Mucosa of descending colon (tissue), 3 donors: ENCODE measurements at regions not wholly inside any gene's neighbourhood (a gene's known extent, or its start where the extent isn't known, plus 50 kb on each side); places are given as distances from the start of the nearest gene placed in this dataset.

Experiments
- ATAC-seq: fragments of 200-7000 bp; cut with Tn5 transposase; one replicate; pipeline ENCODE4 v1.9.1; 2020; ENCODE audit warnings: mild to moderate bottlenecking, moderate library complexity
- DNase-seq, 3 donors: peaks; one replicate each; pipeline ENCODE4 v3.0.0-alpha.2; 2020
- H3K36me3 ChIP-seq: fragments of 200-600 bp; one replicate; pipeline ENCODE4 v1.8.0; 2021; ENCODE audit warnings: low read depth, mild to moderate bottlenecking
- H3K4me1 ChIP-seq: fragments of 200-600 bp; one replicate; pipeline ENCODE4 v1.8.0; 2021; ENCODE audit warnings: low read depth, mild to moderate bottlenecking
- H3K4me3 ChIP-seq: fragments of 200-600 bp; one replicate; pipeline ENCODE4 v1.8.0; 2021; ENCODE audit warnings: mild to moderate bottlenecking
- H3K9me3 ChIP-seq: fragments of 200-600 bp; one replicate; pipeline ENCODE4 v1.8.0; 2021; ENCODE audit warnings: mild to moderate bottlenecking
- intact Hi-C, 2 donors: fragments of 100-400 bp; cut with DNase I in 1 of 2; cut with micrococcal nuclease in 1 of 2; formaldehyde crosslinking; loops; one replicate each; pipeline versions ENCODE4 v1.11.0 to v1.11.1; 2022; cut with DNase I, micrococcal nuclease
- TF ChIP-seq, protein P1 (sequence below): fragments of 200-600 bp; IDR thresholded peaks from one replicate; pipeline ENCODE4 v1.8.0; 2022; ENCODE audit warnings: antibody characterized with exemption, mild to moderate bottlenecking
- donor health status: DM: no; HTN: no; CAD: no; lungs with moderate emphysema.
- donor health status: DM: no; HTN: no; CAD: no.
- donor health status: DM: no; HTN: yes; CAD: no.

DNA sequence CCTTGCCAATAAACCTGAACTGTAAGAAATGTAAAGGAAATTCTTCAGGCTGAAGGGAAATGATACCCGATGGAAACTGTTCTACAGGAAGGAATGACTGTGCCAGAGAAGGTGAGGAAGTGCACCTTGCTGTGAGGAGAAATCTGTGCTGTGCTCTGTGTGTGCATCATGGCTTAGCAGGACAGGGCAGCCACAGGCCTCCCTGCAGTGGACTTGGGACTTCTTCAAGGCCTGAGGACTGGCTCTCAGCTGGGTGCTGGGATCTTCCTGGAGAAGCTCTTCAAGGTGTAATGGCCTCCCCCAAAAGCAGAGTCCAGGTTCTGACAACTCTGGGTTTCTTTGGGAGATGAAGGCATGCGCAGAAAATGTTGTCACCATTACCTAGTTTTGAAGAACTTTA, 145.1 kb downstream of the UQCRFS1 start:
- DNase-seq = no peak
- intact Hi-C loops = no loop called here

DNA sequence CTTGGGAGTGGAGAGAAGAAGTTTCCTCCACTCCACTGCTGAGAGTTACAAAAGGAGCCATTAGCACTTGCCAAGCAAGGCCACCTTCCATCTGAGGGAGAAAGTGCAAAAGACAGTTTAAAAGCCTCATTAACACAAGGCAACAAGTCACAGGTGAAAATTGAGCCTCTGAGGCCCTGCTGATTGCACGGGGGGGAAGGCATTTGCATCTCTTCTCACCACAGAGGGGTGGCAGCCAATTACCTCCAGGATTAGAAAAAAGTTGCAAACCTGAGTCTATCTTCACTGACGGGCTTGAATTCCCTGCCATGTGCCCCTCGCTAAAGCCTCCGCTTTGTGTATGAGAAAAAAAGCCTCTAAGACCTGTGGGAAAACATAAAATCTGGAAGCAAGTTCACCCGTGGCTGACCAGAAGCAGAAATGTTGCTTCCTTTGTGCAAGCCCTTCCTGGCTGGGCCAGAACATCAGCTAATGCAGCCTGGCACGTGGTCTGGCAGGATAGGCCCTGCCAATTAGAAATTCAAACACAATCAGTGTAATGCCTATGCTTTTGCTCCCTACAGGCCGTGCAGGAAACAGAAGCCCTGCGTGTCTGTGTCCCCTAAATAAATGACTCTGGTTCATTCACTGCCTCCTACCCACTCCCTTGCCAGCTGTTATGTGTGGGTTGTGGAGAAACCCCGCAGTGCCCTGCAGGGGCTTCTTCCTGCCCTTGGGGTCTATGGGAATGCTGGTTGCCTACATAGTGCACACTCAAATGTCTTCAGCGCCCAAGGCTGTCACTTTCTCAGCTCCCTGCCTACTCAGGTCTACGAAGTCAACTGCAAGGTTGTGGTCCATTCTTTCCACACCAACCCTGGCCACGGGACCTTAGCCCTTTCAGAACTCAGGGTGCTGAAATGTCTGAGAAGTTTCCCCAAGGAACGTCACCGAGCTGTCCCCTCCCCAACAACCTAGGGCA, 150.2 kb downstream of the UQCRFS1 start:
- Histone ChIP-seq H3K4me3 (no peak overlapping the region), H3K9me3 (peaks cover 2% of the 10 kb centered on the region), H3K36me3 (no peaks in the 10 kb centered on the region), H3K4me1 (no peaks in the 10 kb centered on the region)
- TF ChIP-seq, protein P1, sequence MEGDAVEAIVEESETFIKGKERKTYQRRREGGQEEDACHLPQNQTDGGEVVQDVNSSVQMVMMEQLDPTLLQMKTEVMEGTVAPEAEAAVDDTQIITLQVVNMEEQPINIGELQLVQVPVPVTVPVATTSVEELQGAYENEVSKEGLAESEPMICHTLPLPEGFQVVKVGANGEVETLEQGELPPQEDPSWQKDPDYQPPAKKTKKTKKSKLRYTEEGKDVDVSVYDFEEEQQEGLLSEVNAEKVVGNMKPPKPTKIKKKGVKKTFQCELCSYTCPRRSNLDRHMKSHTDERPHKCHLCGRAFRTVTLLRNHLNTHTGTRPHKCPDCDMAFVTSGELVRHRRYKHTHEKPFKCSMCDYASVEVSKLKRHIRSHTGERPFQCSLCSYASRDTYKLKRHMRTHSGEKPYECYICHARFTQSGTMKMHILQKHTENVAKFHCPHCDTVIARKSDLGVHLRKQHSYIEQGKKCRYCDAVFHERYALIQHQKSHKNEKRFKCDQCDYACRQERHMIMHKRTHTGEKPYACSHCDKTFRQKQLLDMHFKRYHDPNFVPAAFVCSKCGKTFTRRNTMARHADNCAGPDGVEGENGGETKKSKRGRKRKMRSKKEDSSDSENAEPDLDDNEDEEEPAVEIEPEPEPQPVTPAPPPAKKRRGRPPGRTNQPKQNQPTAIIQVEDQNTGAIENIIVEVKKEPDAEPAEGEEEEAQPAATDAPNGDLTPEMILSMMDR = no peak
- intact Hi-C loops = no loop called here
- ATAC-seq (no peak), DNase-seq (no peak)

More for the DNA sequence above, 145.1 kb downstream of the UQCRFS1 start:
- no peak for ATAC-seq
- Histone ChIP-seq H3K9me3 (peaks cover 5% of the 10 kb centered on the region), H3K36me3 (no peaks in the 10 kb centered on the region), H3K4me3 (no peak overlapping the region), H3K4me1 (no peaks in the 10 kb centered on the region)
- TF ChIP-seq, protein P1 = no peak

- Histone ChIP-seq H3K4me1 (no peaks in the 10 kb centered on the region), H3K4me3 (no peak overlapping the region), H3K36me3 (no peaks in the 10 kb centered on the region), H3K9me3 (no peaks in the 10 kb centered on the region)
- no peak for ATAC-seq
- intact Hi-C loops = no loop called here
- TF ChIP-seq, protein P1 = no peak
- no peak for DNase-seq
Observed at GRCh38 chr19:29060813-29061364, 152.1 kb downstream of the UQCRFS1 start.

DNA sequence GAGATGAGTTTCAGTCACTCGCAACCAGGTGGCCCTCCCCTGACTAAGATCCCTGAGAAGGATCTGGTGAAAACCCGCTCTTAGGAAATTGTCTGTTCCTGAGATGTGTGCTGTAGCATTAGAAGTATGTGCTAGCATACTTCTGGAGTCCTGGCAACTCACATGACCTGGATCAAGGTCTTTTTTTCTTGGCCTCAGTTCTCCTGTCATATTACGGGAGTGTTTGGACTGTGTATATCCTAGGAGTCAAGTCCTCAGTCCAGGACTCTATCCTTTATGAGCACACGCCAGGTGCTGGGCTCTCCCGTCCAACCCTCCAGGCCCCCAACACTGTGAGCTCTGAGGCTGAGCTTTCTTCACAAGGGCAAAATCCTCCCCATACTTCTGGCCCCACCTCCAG, 156.4 kb downstream of the UQCRFS1 start:
- Histone ChIP-seq H3K9me3 (no peaks in the 10 kb centered on the region), H3K4me1 (no peaks in the 10 kb centered on the region), H3K36me3 (no peaks in the 10 kb centered on the region), H3K4me3 (no peak overlapping the region)
- DNase-seq (no peak), ATAC-seq (no peak)
- TF ChIP-seq, protein P1 = no peak
- intact Hi-C loops = no loop called here

DNA sequence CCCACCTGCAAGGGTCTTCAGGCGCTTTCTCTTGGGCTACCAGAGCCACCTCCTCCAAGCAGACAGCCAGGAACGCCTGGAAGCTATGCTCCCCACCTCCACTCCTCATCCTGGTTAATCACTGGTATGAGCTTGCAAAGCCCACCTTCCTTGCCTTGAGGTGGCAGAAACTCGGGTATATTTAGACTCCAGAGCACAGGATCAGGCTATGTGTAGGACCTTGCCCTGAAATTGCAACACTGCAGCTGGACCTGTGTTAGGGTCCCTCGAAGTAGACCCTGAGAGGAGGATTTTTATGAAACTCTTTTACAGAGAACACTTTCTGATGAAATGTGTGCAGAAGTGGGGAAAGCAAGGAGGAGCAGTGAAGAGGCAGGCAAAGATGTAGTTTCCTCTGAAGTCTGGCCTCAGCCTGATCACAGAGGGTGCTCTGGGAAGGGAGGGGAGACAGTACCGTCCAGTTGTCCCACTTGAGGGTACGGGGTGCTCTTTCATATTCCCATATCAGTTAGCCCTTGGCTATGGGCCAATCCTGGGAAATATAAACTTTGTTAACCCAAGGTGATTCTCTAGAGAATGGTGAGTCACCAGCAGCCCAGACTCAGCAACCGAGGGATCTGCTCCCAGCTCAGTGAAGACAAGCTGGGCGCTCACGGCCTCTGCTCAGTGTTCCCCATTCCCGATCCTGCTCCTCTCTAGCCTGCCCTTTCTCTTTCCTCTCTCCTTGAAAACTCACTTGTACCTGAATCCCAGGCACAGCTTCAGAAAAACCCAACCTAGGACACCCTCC, 157.9 kb downstream of the UQCRFS1 start:
- DNase-seq = no peak
- TF ChIP-seq, protein P1 = no peak
- no peak for ATAC-seq
- Histone ChIP-seq H3K4me3 (no peak overlapping the region), H3K36me3 (no peaks in the 10 kb centered on the region), H3K4me1 (no peaks in the 10 kb centered on the region), H3K9me3 (no peaks in the 10 kb centered on the region)
- intact Hi-C loops = no loop called here
